Adrenal gland (tissue), 9 donors: ENCODE measurements at regions not wholly inside any gene's neighbourhood (a gene's known extent, or its start where the extent isn't known, plus 50 kb on each side); places are given as distances from the start of the nearest gene placed in this dataset.

ENCODE experiments used
- DNase-seq, 7 donors: peaks; one replicate each; pipeline ENCODE4 v3.0.0-alpha.2; 2019 to 2020
- H3K27ac ChIP-seq, 5 donors: fragments of 200-600 bp; sonication (generic) in 4 of 5; 1 replicate in 3 of 5; 2 replicates in 2 of 5; pipeline versions ENCODE4 v1.5.1 to v1.8.0; 2016 to 2020; ENCODE audit warnings: mild to moderate bottlenecking in 1 of 5
- H3K27me3 ChIP-seq: fragments of 200-600 bp; 2 replicates; pipeline ENCODE4 v1.8.0; 2021
- H3K36me3 ChIP-seq, 2 donors: fragments of 200-600 bp; replicated peaks in 1 of 2; 1 replicate in 1 of 2; 2 replicates in 1 of 2; pipeline versions ENCODE4 v1.5.1 to v1.8.0; 2018 to 2022
- H3K4me1 ChIP-seq, 2 donors: fragments of 200-600 bp; replicated peaks in 1 of 2; 1 replicate in 1 of 2; 2 replicates in 1 of 2; pipeline versions ENCODE4 v1.5.1 to v1.8.0; 2018 to 2021
- H3K4me3 ChIP-seq, 4 donors: fragments of 200-600 bp; sonication (generic) in 3 of 4; one replicate each; pipeline ENCODE4 v1.5.1; 2016 to 2018
- H3K9me3 ChIP-seq, 3 donors: fragments of 200-600 bp; sonication (generic) in 1 of 3; replicated peaks in 1 of 3; 1 replicate in 2 of 3; 2 replicates in 1 of 3; pipeline versions ENCODE4 v1.5.1 to v1.8.0; 2016 to 2021
- CTCF ChIP-seq, 6 experiments: fragments of 450-650 bp in 4 of 6; fragments of 200-600 bp in 2 of 6; sonication (generic) in 1 of 6; IDR thresholded peaks; 1 replicate in 5 of 6; 2 replicates in 1 of 6; pipeline versions ENCODE4 v1.5.1 to v1.8.0; 2016 to 2021; ENCODE audit warnings: antibody characterized with exemption in 6 of 6, mild to moderate bottlenecking in 2 of 6, moderate library complexity in 1 of 6
- POLR2A ChIP-seq, 2 donors: fragments of 450-650 bp; IDR thresholded peaks; one replicate each; pipeline ENCODE4 v1.6.1; 2017; ENCODE audit warnings: antibody characterized with exemption in 2 of 2, mild to moderate bottlenecking in 2 of 2, moderate library complexity in 1 of 2
- WGBS, 4 donors: extraction: QIAGEN DNeasy Blood & Tissue Kit in 2 of 4; methylation state at CpG; one replicate each; pipeline versions ENCODE4 v1.1.5 to v1.1.7; 2013 to 2017; 5-methylcytosine and 5-hydroxymethylcytosine counted together
- intact Hi-C, 2 donors: fragments of 100-400 bp; cut with DNase I; formaldehyde crosslinking; loops; one replicate each; pipeline versions ENCODE4 v1.14.1 to v1.15.0; 2022 to 2023
- donor health status: healthy with polysubstance abuse.
- donor health status: Bipolar disorder and iron deficiency.
- donor health status: DM: yes; HTN: yes; CAD: no.
- donor health status: DM: no; HTN: no; CAD: no.
- donor health status: DM: no; HTN: no; CAD: no.

GRCh38 chr3:21140785-21141184, 610.2 kb downstream of the ZNF385D start:
- no peak for TF ChIP-seq POLR2A (IDR thresholded peaks at IDR 0.05)
- no peak for TF ChIP-seq CTCF (IDR thresholded peaks at IDR 0.05)
- H3K36me3 ChIP-seq: no peaks in the 10 kb centered on the region
- peaks cover 0 to 8% (median 6%) of the 10 kb centered on the region in 3 donors for H3K9me3 ChIP-seq
- no peak overlapping the region for H3K27ac ChIP-seq
- no peaks in the 10 kb centered on the region for H3K4me1 ChIP-seq
- 0 to 15% (median 6%) methylated on average over 1 of the region's 1 CpG for WGBS, 4 donors
- intact Hi-C loops: no loop called here
- no peaks in the 10 kb centered on the region for H3K27me3 ChIP-seq
- no peak for DNase-seq
- no peak overlapping the region for H3K4me3 ChIP-seq

GRCh38 chr3:21138085-21138484, 612.9 kb downstream of the ZNF385D start:
- TF ChIP-seq CTCF (IDR thresholded peaks at IDR 0.05) (no peak), POLR2A (IDR thresholded peaks at IDR 0.05) (no peak)
- intact Hi-C loops: no loop called here

GRCh38 chr3:21132896-21133295, 618.1 kb downstream of the ZNF385D start:
- Histone ChIP-seq H3K9me3 (peaks cover 0 to 11% (median 0%) of the 10 kb centered on the region in 3 donors), H3K36me3 (no peaks in the 10 kb centered on the region), H3K27me3 (no peaks in the 10 kb centered on the region), H3K4me1 (no peaks in the 10 kb centered on the region), H3K27ac (no peak overlapping the region), H3K4me3 (no peak overlapping the region)
- no peak for DNase-seq
- TF ChIP-seq CTCF (IDR thresholded peaks at IDR 0.05): no peak
- TF ChIP-seq POLR2A (IDR thresholded peaks at IDR 0.05): no peak
- intact Hi-C loops: no loop called here

More at GRCh38 chr3:21138085-21138484, 612.9 kb downstream of the ZNF385D start:
- Histone ChIP-seq H3K27me3 (no peaks in the 10 kb centered on the region), H3K4me1 (no peaks in the 10 kb centered on the region), H3K9me3 (peaks cover 0 to 6% (median 0%) of the 10 kb centered on the region in 3 donors), H3K4me3 (no peak overlapping the region), H3K36me3 (no peaks in the 10 kb centered on the region), H3K27ac (no peak overlapping the region)
- no peak for DNase-seq
- WGBS, 4 donors: 70 to 77% (median 73%) methylated on average over 2 of the region's 2 CpGs

GRCh38 chr3:21120826-21121225, 630.2 kb downstream of the ZNF385D start:
- Histone ChIP-seq H3K9me3 (no peaks in the 10 kb centered on the region), H3K27ac (no peak overlapping the region), H3K4me3 (no peak overlapping the region), H3K36me3 (no peaks in the 10 kb centered on the region), H3K4me1 (no peaks in the 10 kb centered on the region), H3K27me3 (no peaks in the 10 kb centered on the region)
- no peak for DNase-seq
- intact Hi-C loops: no loop called here
- no peak for TF ChIP-seq CTCF (IDR thresholded peaks at IDR 0.05)
- TF ChIP-seq POLR2A (IDR thresholded peaks at IDR 0.05): no peak
- 77 to 94% (median 78%) methylated on average over 2 of the region's 2 CpGs for WGBS, 4 donors
